HepG2 (cell line): ENCODE measurements at regions not wholly inside any gene's neighbourhood (a gene's known extent, or its start where the extent isn't known, plus 50 kb on each side); places are given as distances from the start of the nearest gene placed in this dataset.

Experiments used
- ATAC-seq: fragments of 200-7000 bp; cut with Tn5 transposase; 3 replicates; pipeline ENCODE4 v1.9.1; 2020; ENCODE audit warnings: mild to moderate bottlenecking, moderate library complexity
- BruUV-seq: library from RNA; stranded (reverse); fragments of 400-500 nt; replicated peaks from 2 replicates; lab custom pipeline; 2021; lab: Mats Ljungman, UMichigan
- CTCF ChIA-PET: fragments of 300-600 bp; formaldehyde crosslinking; extraction: SDS; loops from one replicate; lab custom pipeline; 2021; ENCODE audit warnings: low total read pairs, inconsistent platforms, low intra/inter-chr PET ratio; lab: Yijun Ruan, JAX
- POLR2A ChIA-PET: fragments of 350-600 bp; sonication (Branson Sonifier 250); formaldehyde crosslinking; loops from one replicate; lab custom pipeline; 2020; ENCODE audit warnings: antibody characterized with exemption, inconsistent platforms; lab: Yijun Ruan, JAX
- DNase-seq: peaks from one replicate; pipeline ENCODE4 v3.0.0-alpha.2; 2015; ENCODE audit warnings: low spot score
- FAIRE-seq: peaks from 3 replicates; lab custom pipeline; 2011; peaks lifted over from hg19 to GRCh38; lab: Jason Lieb, UNC
- H2AFZ ChIP-seq: one replicate; pipeline ENCODE4 v1.6.1; 2011; ENCODE audit warnings: low read length, inconsistent platforms
- H3K27ac ChIP-seq: fragments of 300-600 bp; 3 replicates; pipeline ENCODE4 v1.8.0; 2011; ENCODE audit warnings: mixed run types, mild to moderate bottlenecking, mixed read lengths, low read length, inconsistent platforms; ENCODE audit not compliant: insufficient read depth; ENCODE audit errors: extremely low read length
- H3K27me3 ChIP-seq, 2 experiments: fragments of 200-600 bp in 1 of 2; 2 replicates in 1 of 2; 3 replicates in 1 of 2; pipeline versions ENCODE4 v1.6.0 to v1.8.0; 2011; ENCODE audit warnings: low read length in 2 of 2, mild to moderate bottlenecking in 2 of 2, moderate library complexity in 2 of 2, inconsistent platforms in 1 of 2; ENCODE audit not compliant: insufficient read depth in 2 of 2, control insufficient read depth in 1 of 2
- H3K36me3 ChIP-seq, 2 experiments: fragments of 200-600 bp in 1 of 2; replicated peaks in 1 of 2; 2 replicates in 1 of 2; 3 replicates in 1 of 2; pipeline versions ENCODE4 v1.5.1 to v1.8.0; 2011; ENCODE audit warnings: low read length in 2 of 2, inconsistent platforms in 1 of 2; ENCODE audit not compliant: insufficient read depth in 2 of 2, control insufficient read depth in 1 of 2
- H3K4me1 ChIP-seq: 2 replicates; pipeline ENCODE4 v1.5.1; 2012; ENCODE audit warnings: low read length, inconsistent platforms; ENCODE audit not compliant: insufficient read depth
- H3K4me2 ChIP-seq: 2 replicates; pipeline ENCODE4 v1.6.0; 2011; ENCODE audit warnings: low read depth, low read length, inconsistent platforms
- H3K4me3 ChIP-seq, 3 experiments: fragments of 200-600 bp in 1 of 3; sonication (generic), shearing (Covaris generic) in 1 of 3; replicated peaks in 1 of 3; 2 replicates each; pipeline ENCODE4 v1.5.1; 2011 to 2016; ENCODE audit warnings: low read length in 3 of 3, inconsistent platforms in 2 of 3, low read depth in 2 of 3, mild to moderate bottlenecking in 2 of 3, control low read depth in 1 of 3, mixed read lengths in 1 of 3; ENCODE audit not compliant: insufficient read depth in 1 of 3
- H3K79me2 ChIP-seq: one replicate; pipeline ENCODE4 v1.6.1; 2011; ENCODE audit warnings: low read length, inconsistent platforms; ENCODE audit not compliant: insufficient read depth
- H3K9ac ChIP-seq: 2 replicates; pipeline ENCODE4 v1.6.0; 2011; ENCODE audit warnings: mild to moderate bottlenecking, low read depth, low read length, inconsistent platforms; ENCODE audit not compliant: insufficient read depth
- H3K9me3 ChIP-seq: 2 replicates; pipeline ENCODE4 v1.5.1; 2012; ENCODE audit warnings: mild to moderate bottlenecking, low read length
- H4K20me1 ChIP-seq: 2 replicates; pipeline ENCODE4 v1.6.0; 2011; ENCODE audit warnings: inconsistent platforms, mild to moderate bottlenecking, low read length, moderate library complexity; ENCODE audit not compliant: insufficient read depth
- AHDC1 ChIP-seq: sonication (generic); formaldehyde crosslinking; IDR thresholded peaks from 2 replicates; pipeline ENCODE4 v1.5.1; 2020; ENCODE audit warnings: mild to moderate bottlenecking, missing genetic modification reagents, borderline replicate concordance
- ETV5 ChIP-seq: IDR thresholded peaks from 2 replicates; pipeline ENCODE4 v1.6.1; 2018; ENCODE audit warnings: missing biosample characterization, missing genetic modification reagents, inconsistent platforms, borderline replicate concordance
- KLF15 ChIP-seq: sonication (generic); formaldehyde crosslinking; IDR thresholded peaks from 2 replicates; pipeline ENCODE4 v1.8.1; 2023; ENCODE audit warnings: borderline replicate concordance, mild to moderate bottlenecking, inconsistent platforms, missing genetic modification reagents, mixed read lengths
- SMARCC2 ChIP-seq: fragments of 450-650 bp; IDR thresholded peaks from 2 replicates; pipeline ENCODE4 v1.6.1; 2017; ENCODE audit warnings: antibody characterized with exemption, mild to moderate bottlenecking
- ZNF143 ChIP-seq: sonication (generic); formaldehyde crosslinking; IDR thresholded peaks from 2 replicates; pipeline ENCODE4 v1.4.0; 2020; ENCODE audit warnings: missing genetic modification reagents
- WGBS: methylation state at CpG from one replicate; pipeline ENCODE4 v1.1.6; 2017; ENCODE audit warnings: low lambda C conversion rate; 5-methylcytosine and 5-hydroxymethylcytosine counted together
- in situ Hi-C: cut with HindIII; loops from 2 replicates; pipeline ENCODE4 v1.10.0; 2017; ENCODE audit warnings: low pct_unique_long_range_greater_than_20kb; ENCODE audit not compliant: extremely low pct_ligation_motif_present
- intact Hi-C: fragments of 100-400 bp; cut with micrococcal nuclease; formaldehyde crosslinking; loops from one replicate; pipeline ENCODE4 v1.10.0; 2022; ENCODE audit not compliant: unreplicated experiment
- TF ChIP-seq, protein P1 (sequence below): sonication (generic); formaldehyde crosslinking; IDR thresholded peaks from 2 replicates; pipeline ENCODE4 v1.8.0; 2022; ENCODE audit warnings: missing genetic modification reagents, low read depth, mild to moderate bottlenecking, borderline replicate concordance
- TF ChIP-seq, protein P2 (sequence below): sonication (generic); formaldehyde crosslinking; IDR thresholded peaks from 2 replicates; pipeline ENCODE4 v1.4.0; 2020; ENCODE audit warnings: mild to moderate bottlenecking, missing genetic modification reagents, borderline replicate concordance
- TF ChIP-seq, protein P3 (sequence below): sonication (generic); formaldehyde crosslinking; IDR thresholded peaks from 2 replicates; pipeline ENCODE4 v1.4.0; 2020; ENCODE audit warnings: mild to moderate bottlenecking, low read depth, missing genetic modification reagents
- TF ChIP-seq, protein P4 (sequence below): sonication (generic); formaldehyde crosslinking; IDR thresholded peaks from 2 replicates; pipeline ENCODE4 v1.8.1; 2023; ENCODE audit warnings: mild to moderate bottlenecking, missing genetic modification reagents
- TF ChIP-seq, protein P5 (sequence below): sonication (generic); formaldehyde crosslinking; conservative IDR thresholded peaks from 2 replicates; pipeline ENCODE4 v1.4.0; 2020; ENCODE audit warnings: missing genetic modification reagents

DNA sequence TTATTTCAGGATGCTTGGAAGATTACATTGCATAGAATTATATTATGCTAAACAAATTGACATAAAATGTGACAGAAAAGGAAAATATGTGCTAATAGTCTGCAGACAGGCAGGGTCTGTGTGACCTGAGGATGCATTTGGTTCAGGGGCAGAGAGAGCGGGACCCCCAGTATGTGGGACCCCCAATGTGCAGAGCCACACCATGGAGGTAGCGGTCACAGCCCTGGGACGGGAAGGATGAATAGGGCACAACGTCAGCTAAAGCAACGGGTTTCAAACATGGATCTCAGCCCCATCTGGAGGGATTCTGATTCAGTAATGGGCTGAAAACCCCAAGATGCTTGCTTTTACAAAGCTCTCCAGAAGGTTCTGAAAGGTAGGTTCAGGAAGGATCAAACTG is 251.8 kb upstream of the ADARB2 start:
- H3K79me2 ChIP-seq = no peaks in the 10 kb centered on the region
- ChIA-PET CTCF (no interaction called here), POLR2A (no interaction called here)
- in situ Hi-C loops = no loop called here
- H3K4me2 ChIP-seq = no peak overlapping the region
- no peak overlapping the region for H2AFZ ChIP-seq
- intact Hi-C loops = no loop called here
- WGBS = 10% methylated on average over 5 of the region's 5 CpGs
- H3K27ac ChIP-seq = no peak overlapping the region
- H3K4me3 ChIP-seq = no peak overlapping the region
- no peaks in the 10 kb centered on the region for H3K27me3 ChIP-seq
- H4K20me1 ChIP-seq = no peaks in the 10 kb centered on the region
- no peaks in the 10 kb centered on the region for H3K4me1 ChIP-seq
- no peaks in the 10 kb centered on the region for H3K9me3 ChIP-seq
- no peak overlapping the region for H3K9ac ChIP-seq
- no peak for DNase-seq
- no TSS peak for BruUV-seq
- no peak for FAIRE-seq
- no peaks in the 10 kb centered on the region for H3K36me3 ChIP-seq
- no peak for ATAC-seq
- no peak for TF ChIP-seq SMARCC2
- TF ChIP-seq, protein P1, sequence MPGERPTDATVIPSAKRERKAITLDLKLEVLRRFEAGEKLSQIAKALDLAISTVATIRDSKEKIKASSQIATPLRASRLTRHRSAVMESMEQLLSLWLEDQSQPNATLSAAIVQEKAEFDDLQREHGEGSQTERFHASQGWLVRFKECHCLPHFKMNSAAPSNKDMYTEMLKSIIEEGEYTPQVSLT (CRISPR knock-in tag) = no peak
- TF ChIP-seq, protein P2, sequence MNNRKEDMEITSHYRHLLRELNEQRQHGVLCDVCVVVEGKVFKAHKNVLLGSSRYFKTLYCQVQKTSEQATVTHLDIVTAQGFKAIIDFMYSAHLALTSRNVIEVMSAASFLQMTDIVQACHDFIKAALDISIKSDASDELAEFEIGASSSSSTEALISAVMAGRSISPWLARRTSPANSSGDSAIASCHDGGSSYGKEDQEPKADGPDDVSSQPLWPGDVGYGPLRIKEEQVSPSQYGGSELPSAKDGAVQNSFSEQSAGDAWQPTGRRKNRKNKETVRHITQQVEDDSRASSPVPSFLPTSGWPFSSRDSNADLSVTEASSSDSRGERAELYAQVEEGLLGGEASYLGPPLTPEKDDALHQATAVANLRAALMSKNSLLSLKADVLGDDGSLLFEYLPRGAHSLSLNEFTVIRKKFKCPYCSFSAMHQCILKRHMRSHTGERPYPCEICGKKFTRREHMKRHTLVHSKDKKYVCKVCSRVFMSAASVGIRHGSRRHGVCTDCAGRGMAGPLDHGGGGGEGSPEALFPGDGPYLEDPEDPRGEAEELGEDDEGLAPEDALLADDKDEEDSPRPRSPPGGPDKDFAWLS (CRISPR knock-in tag) = no peak
- TF ChIP-seq, protein P3, sequence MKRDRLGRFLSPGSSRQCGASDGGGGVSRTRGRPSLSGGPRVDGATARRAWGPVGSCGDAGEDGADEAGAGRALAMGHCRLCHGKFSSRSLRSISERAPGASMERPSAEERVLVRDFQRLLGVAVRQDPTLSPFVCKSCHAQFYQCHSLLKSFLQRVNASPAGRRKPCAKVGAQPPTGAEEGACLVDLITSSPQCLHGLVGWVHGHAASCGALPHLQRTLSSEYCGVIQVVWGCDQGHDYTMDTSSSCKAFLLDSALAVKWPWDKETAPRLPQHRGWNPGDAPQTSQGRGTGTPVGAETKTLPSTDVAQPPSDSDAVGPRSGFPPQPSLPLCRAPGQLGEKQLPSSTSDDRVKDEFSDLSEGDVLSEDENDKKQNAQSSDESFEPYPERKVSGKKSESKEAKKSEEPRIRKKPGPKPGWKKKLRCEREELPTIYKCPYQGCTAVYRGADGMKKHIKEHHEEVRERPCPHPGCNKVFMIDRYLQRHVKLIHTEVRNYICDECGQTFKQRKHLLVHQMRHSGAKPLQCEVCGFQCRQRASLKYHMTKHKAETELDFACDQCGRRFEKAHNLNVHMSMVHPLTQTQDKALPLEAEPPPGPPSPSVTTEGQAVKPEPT (CRISPR knock-in tag) = no peak
- no peak for TF ChIP-seq ZNF143 (CRISPR knock-in tag)
- TF ChIP-seq, protein P4, sequence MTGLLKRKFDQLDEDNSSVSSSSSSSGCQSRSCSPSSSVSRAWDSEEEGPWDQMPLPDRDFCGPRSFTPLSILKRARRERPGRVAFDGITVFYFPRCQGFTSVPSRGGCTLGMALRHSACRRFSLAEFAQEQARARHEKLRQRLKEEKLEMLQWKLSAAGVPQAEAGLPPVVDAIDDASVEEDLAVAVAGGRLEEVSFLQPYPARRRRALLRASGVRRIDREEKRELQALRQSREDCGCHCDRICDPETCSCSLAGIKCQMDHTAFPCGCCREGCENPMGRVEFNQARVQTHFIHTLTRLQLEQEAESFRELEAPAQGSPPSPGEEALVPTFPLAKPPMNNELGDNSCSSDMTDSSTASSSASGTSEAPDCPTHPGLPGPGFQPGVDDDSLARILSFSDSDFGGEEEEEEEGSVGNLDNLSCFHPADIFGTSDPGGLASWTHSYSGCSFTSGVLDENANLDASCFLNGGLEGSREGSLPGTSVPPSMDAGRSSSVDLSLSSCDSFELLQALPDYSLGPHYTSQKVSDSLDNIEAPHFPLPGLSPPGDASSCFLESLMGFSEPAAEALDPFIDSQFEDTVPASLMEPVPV (CRISPR knock-in tag) = no peak
- no peak for TF ChIP-seq KLF15 (CRISPR knock-in tag)
- TF ChIP-seq ETV5 (CRISPR knock-in tag) = no peak
- TF ChIP-seq, protein P5, sequence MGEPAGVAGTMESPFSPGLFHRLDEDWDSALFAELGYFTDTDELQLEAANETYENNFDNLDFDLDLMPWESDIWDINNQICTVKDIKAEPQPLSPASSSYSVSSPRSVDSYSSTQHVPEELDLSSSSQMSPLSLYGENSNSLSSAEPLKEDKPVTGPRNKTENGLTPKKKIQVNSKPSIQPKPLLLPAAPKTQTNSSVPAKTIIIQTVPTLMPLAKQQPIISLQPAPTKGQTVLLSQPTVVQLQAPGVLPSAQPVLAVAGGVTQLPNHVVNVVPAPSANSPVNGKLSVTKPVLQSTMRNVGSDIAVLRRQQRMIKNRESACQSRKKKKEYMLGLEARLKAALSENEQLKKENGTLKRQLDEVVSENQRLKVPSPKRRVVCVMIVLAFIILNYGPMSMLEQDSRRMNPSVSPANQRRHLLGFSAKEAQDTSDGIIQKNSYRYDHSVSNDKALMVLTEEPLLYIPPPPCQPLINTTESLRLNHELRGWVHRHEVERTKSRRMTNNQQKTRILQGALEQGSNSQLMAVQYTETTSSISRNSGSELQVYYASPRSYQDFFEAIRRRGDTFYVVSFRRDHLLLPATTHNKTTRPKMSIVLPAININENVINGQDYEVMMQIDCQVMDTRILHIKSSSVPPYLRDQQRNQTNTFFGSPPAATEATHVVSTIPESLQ (CRISPR knock-in tag) = no peak
- TF ChIP-seq AHDC1 (CRISPR knock-in tag) = no peak
